HepG2 (cell line): ENCODE measurements at regions not wholly inside any gene's neighbourhood (a gene's known extent, or its start where the extent isn't known, plus 50 kb on each side); places are given as distances from the start of the nearest gene placed in this dataset.

Experiments used
- ATAC-seq: fragments of 200-7000 bp; cut with Tn5 transposase; 3 replicates; pipeline ENCODE4 v1.9.1; 2020; ENCODE audit warnings: mild to moderate bottlenecking, moderate library complexity
- BruUV-seq: library from RNA; stranded (reverse); fragments of 400-500 nt; replicated peaks from 2 replicates; lab custom pipeline; 2021; lab: Mats Ljungman, UMichigan
- CTCF ChIA-PET: fragments of 300-600 bp; formaldehyde crosslinking; extraction: SDS; loops from one replicate; lab custom pipeline; 2021; ENCODE audit warnings: low total read pairs, inconsistent platforms, low intra/inter-chr PET ratio; lab: Yijun Ruan, JAX
- POLR2A ChIA-PET: fragments of 350-600 bp; sonication (Branson Sonifier 250); formaldehyde crosslinking; loops from one replicate; lab custom pipeline; 2020; ENCODE audit warnings: antibody characterized with exemption, inconsistent platforms; lab: Yijun Ruan, JAX
- DNase-seq: peaks from one replicate; pipeline ENCODE4 v3.0.0-alpha.2; 2015; ENCODE audit warnings: low spot score
- FAIRE-seq: peaks from 3 replicates; lab custom pipeline; 2011; peaks lifted over from hg19 to GRCh38; lab: Jason Lieb, UNC
- H2AFZ ChIP-seq: one replicate; pipeline ENCODE4 v1.6.1; 2011; ENCODE audit warnings: low read length, inconsistent platforms
- H3K27ac ChIP-seq: fragments of 300-600 bp; 3 replicates; pipeline ENCODE4 v1.8.0; 2011; ENCODE audit warnings: mixed run types, mild to moderate bottlenecking, mixed read lengths, low read length, inconsistent platforms; ENCODE audit not compliant: insufficient read depth; ENCODE audit errors: extremely low read length
- H3K27me3 ChIP-seq, 2 experiments: fragments of 200-600 bp in 1 of 2; 2 replicates in 1 of 2; 3 replicates in 1 of 2; pipeline versions ENCODE4 v1.6.0 to v1.8.0; 2011; ENCODE audit warnings: low read length in 2 of 2, mild to moderate bottlenecking in 2 of 2, moderate library complexity in 2 of 2, inconsistent platforms in 1 of 2; ENCODE audit not compliant: insufficient read depth in 2 of 2, control insufficient read depth in 1 of 2
- H3K36me3 ChIP-seq, 2 experiments: fragments of 200-600 bp in 1 of 2; replicated peaks in 1 of 2; 2 replicates in 1 of 2; 3 replicates in 1 of 2; pipeline versions ENCODE4 v1.5.1 to v1.8.0; 2011; ENCODE audit warnings: low read length in 2 of 2, inconsistent platforms in 1 of 2; ENCODE audit not compliant: insufficient read depth in 2 of 2, control insufficient read depth in 1 of 2
- H3K4me1 ChIP-seq: 2 replicates; pipeline ENCODE4 v1.5.1; 2012; ENCODE audit warnings: low read length, inconsistent platforms; ENCODE audit not compliant: insufficient read depth
- H3K4me2 ChIP-seq: 2 replicates; pipeline ENCODE4 v1.6.0; 2011; ENCODE audit warnings: low read depth, low read length, inconsistent platforms
- H3K4me3 ChIP-seq, 3 experiments: fragments of 200-600 bp in 1 of 3; sonication (generic), shearing (Covaris generic) in 1 of 3; replicated peaks in 1 of 3; 2 replicates each; pipeline ENCODE4 v1.5.1; 2011 to 2016; ENCODE audit warnings: low read length in 3 of 3, inconsistent platforms in 2 of 3, low read depth in 2 of 3, mild to moderate bottlenecking in 2 of 3, control low read depth in 1 of 3, mixed read lengths in 1 of 3; ENCODE audit not compliant: insufficient read depth in 1 of 3
- H3K79me2 ChIP-seq: one replicate; pipeline ENCODE4 v1.6.1; 2011; ENCODE audit warnings: low read length, inconsistent platforms; ENCODE audit not compliant: insufficient read depth
- H3K9ac ChIP-seq: 2 replicates; pipeline ENCODE4 v1.6.0; 2011; ENCODE audit warnings: mild to moderate bottlenecking, low read depth, low read length, inconsistent platforms; ENCODE audit not compliant: insufficient read depth
- H3K9me3 ChIP-seq: 2 replicates; pipeline ENCODE4 v1.5.1; 2012; ENCODE audit warnings: mild to moderate bottlenecking, low read length
- H4K20me1 ChIP-seq: 2 replicates; pipeline ENCODE4 v1.6.0; 2011; ENCODE audit warnings: inconsistent platforms, mild to moderate bottlenecking, low read length, moderate library complexity; ENCODE audit not compliant: insufficient read depth
- FOXM1 ChIP-seq: sonication (generic); formaldehyde crosslinking; IDR thresholded peaks from 2 replicates; pipeline ENCODE4 v1.5.0; 2020; ENCODE audit warnings: missing genetic modification reagents
- HOXA5 ChIP-seq: sonication (generic); formaldehyde crosslinking; IDR thresholded peaks from 2 replicates; pipeline ENCODE4 v1.4.0; 2020; ENCODE audit warnings: missing genetic modification reagents
- MYNN ChIP-seq: sonication (generic); formaldehyde crosslinking; IDR thresholded peaks from 2 replicates; pipeline ENCODE4 v1.4.0; 2020; ENCODE audit warnings: mild to moderate bottlenecking, low read depth, missing genetic modification reagents
- NFE2 ChIP-seq: sonication (generic); formaldehyde crosslinking; IDR thresholded peaks from 2 replicates; pipeline ENCODE4 v1.4.0; 2020; ENCODE audit warnings: missing genetic modification reagents
- SOX5 ChIP-seq: IDR thresholded peaks from 2 replicates; pipeline ENCODE4 v1.6.1; 2016; ENCODE audit warnings: borderline replicate concordance
- ZKSCAN8 ChIP-seq: IDR thresholded peaks from 2 replicates; pipeline ENCODE4 v1.6.1; 2016; ENCODE audit warnings: borderline replicate concordance, missing genetic modification reagents, missing compliant biosample characterization
- ZNF101 ChIP-seq: sonication (generic); formaldehyde crosslinking; IDR thresholded peaks from 2 replicates; pipeline ENCODE4 v1.4.0; 2020; ENCODE audit warnings: mild to moderate bottlenecking, low read depth, missing genetic modification reagents, borderline replicate concordance
- WGBS: methylation state at CpG from one replicate; pipeline ENCODE4 v1.1.6; 2017; ENCODE audit warnings: low lambda C conversion rate; 5-methylcytosine and 5-hydroxymethylcytosine counted together
- in situ Hi-C: cut with HindIII; loops from 2 replicates; pipeline ENCODE4 v1.10.0; 2017; ENCODE audit warnings: low pct_unique_long_range_greater_than_20kb; ENCODE audit not compliant: extremely low pct_ligation_motif_present
- intact Hi-C: fragments of 100-400 bp; cut with micrococcal nuclease; formaldehyde crosslinking; loops from one replicate; pipeline ENCODE4 v1.10.0; 2022; ENCODE audit not compliant: unreplicated experiment

DNA sequence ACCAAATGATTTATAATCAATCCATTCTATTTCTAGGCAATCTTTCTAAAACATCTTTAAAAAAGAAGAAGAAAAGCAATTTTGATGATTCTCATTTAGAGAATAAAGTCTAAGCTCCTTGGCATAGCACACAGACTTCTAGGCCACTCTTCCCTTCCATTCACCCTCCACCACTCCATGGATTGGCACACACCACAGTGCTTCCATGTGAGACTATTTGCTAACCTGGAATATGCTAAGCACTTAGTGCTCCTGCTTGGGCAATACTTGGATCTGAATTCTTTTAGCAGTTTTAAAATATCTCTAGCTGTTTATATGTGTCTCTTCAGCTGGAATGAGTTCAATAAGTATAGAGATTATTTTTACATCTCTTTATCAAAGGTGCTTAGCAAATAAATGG, 177.6 kb upstream of the FBXL7 start:
- Histone ChIP-seq H3K4me2 (no peak overlapping the region), H3K4me3 (no peak overlapping the region), H3K27me3 (no peaks in the 10 kb centered on the region), H3K27ac (no peak overlapping the region), H2AFZ (no peak overlapping the region), H3K36me3 (no peaks in the 10 kb centered on the region), H3K9me3 (no peaks in the 10 kb centered on the region), H3K79me2 (no peaks in the 10 kb centered on the region), H3K4me1 (no peaks in the 10 kb centered on the region), H4K20me1 (no peaks in the 10 kb centered on the region), H3K9ac (no peak overlapping the region)
- intact Hi-C loops = no loop called here
- BruUV-seq = no TSS peak
- FAIRE-seq (no peak), DNase-seq (no peak), ATAC-seq (no peak)
- ChIA-PET POLR2A (no interaction called here), CTCF (no interaction called here)
- TF ChIP-seq FOXM1 (CRISPR knock-in tag) = no peak
- TF ChIP-seq NFE2 (CRISPR knock-in tag) = no peak
- TF ChIP-seq MYNN (CRISPR knock-in tag) = no peak
- TF ChIP-seq ZNF101 (CRISPR knock-in tag) = no peak
- TF ChIP-seq ZKSCAN8 (CRISPR knock-in tag) = no peak
- in situ Hi-C loops = no loop called here

DNA sequence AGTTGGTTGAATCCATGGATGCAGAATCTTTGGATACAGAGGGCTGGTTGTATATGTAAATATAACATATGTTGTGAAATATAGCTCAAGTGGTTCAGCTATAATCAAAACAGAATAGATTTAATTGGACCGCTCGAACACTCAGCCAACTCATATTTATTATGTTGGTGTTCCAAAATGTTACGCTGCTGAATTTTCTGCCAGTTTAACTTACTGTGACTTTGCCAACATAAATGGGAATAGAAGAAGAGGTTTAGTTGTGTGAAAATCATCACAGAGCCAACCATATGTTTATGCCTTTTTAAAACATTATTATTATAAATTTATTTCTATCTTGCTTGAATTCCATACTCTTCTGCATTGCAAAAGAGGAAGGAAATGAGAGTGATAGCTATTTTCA, 178.2 kb upstream of the FBXL7 start:
- CTCF ChIA-PET = no interaction called here
- no peak for ATAC-seq
- H3K79me2 ChIP-seq = no peaks in the 10 kb centered on the region
- no peak overlapping the region for H3K4me3 ChIP-seq
- H3K4me2 ChIP-seq = no peak overlapping the region
- H3K9me3 ChIP-seq = no peaks in the 10 kb centered on the region
- H3K36me3 ChIP-seq = no peaks in the 10 kb centered on the region
- no peak for DNase-seq
- POLR2A ChIA-PET = no interaction called here
- 5% methylated on average over 3 of the region's 3 CpGs for WGBS
- in situ Hi-C loops (no loop called here), intact Hi-C loops (no loop called here)
- no peaks in the 10 kb centered on the region for H3K27me3 ChIP-seq
- no peak overlapping the region for H3K9ac ChIP-seq
- no peak for FAIRE-seq
- no peak overlapping the region for H3K27ac ChIP-seq
- no TSS peak for BruUV-seq
- no peaks in the 10 kb centered on the region for H4K20me1 ChIP-seq
- H2AFZ ChIP-seq = no peak overlapping the region
- no peaks in the 10 kb centered on the region for H3K4me1 ChIP-seq
- TF ChIP-seq HOXA5 (no peak), SOX5 (CRISPR knock-in tag) (no peak)
- TF ChIP-seq, all 625 proteins: peak for 0
